Neutrophil (primary cell): ENCODE measurements at regions not wholly inside any gene's neighbourhood (a gene's known extent, or its start where the extent isn't known, plus 50 kb on each side); places are given as distances from the start of the nearest gene placed in this dataset.

Experiments
- H3K27ac ChIP-seq: fragments of 200-600 bp; sonication (generic); 2 replicates; pipeline ENCODE4 v1.5.1; 2016; ENCODE audit warnings: mild to moderate bottlenecking, moderate library complexity
- H3K27me3 ChIP-seq: fragments of 200-600 bp; sonication (generic); 2 replicates; pipeline ENCODE4 v1.6.0; 2016; ENCODE audit warnings: mild to moderate bottlenecking
- H3K36me3 ChIP-seq: fragments of 200-600 bp; sonication (generic); 2 replicates; pipeline ENCODE4 v1.5.1; 2017
- H3K4me1 ChIP-seq, 2 experiments: fragments of 200-600 bp in 1 of 2; sonication (generic) in 1 of 2; 1 replicate in 1 of 2; 2 replicates in 1 of 2; pipeline versions ENCODE4 v1.5.1 to v1.6.1; 2013 to 2016; ENCODE audit warnings: low read depth in 1 of 2, low read length in 1 of 2, mild to moderate bottlenecking in 1 of 2, moderate library complexity in 1 of 2; ENCODE audit not compliant: control insufficient read depth in 1 of 2, insufficient read depth in 1 of 2
- H3K4me3 ChIP-seq, 2 experiments: fragments of 200-600 bp in 1 of 2; sonication (generic) in 1 of 2; 1 replicate in 1 of 2; 2 replicates in 1 of 2; pipeline ENCODE4 v1.5.1; 2013 to 2016; ENCODE audit warnings: low read depth in 1 of 2, low read length in 1 of 2, mild to moderate bottlenecking in 1 of 2, moderate library complexity in 1 of 2
- H3K9me3 ChIP-seq: fragments of 200-600 bp; sonication (generic); 2 replicates; pipeline ENCODE4 v1.5.1; 2016
- TF ChIP-seq, protein P1 (sequence below): fragments of 200-600 bp; sonication (generic); IDR thresholded peaks from 2 replicates; pipeline ENCODE4 v1.5.1; 2016; ENCODE audit warnings: antibody characterized with exemption

DNA sequence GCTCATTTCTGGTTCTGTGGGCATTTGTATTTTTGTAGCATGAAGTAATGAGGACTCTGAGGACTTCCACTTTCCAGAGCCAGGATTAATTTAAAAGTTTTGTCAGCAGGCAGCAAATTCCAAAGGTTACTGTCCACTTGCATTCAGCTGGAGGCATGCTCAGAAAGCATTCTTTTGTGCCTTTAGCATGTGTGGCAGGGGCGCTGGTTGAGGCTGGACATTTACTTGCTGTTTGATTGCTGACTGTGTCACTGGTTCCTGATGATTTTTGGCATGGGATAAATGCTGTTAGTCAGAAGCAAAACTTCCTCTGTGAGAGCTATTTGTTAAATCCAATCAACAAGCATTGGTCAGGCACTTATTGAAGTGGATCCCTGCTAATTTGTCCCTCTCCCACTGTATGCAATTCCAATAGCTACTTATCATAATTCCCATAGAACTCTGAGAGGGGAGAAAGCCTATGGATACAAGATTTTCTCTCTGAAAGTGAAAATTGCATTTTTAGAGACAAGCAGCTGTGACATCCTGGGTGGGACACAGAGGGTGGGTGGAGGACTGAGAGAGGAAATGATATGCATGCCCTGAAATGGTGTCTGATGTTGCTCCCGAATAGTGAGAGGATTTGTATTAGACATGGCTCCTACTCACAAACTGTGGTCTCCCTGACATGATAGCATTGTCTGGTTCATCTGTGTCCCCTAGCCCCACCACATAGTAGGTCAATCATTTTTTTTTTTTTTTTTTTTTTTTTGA, 161.2 kb upstream of the WDR11 start:
- Histone ChIP-seq H3K4me3 (no peak overlapping the region), H3K27ac (no peak overlapping the region), H3K4me1 (no peaks in the 10 kb centered on the region), H3K27me3 (no peaks in the 10 kb centered on the region), H3K36me3 (no peaks in the 10 kb centered on the region), H3K9me3 (no peaks in the 10 kb centered on the region)
- TF ChIP-seq, protein P1, sequence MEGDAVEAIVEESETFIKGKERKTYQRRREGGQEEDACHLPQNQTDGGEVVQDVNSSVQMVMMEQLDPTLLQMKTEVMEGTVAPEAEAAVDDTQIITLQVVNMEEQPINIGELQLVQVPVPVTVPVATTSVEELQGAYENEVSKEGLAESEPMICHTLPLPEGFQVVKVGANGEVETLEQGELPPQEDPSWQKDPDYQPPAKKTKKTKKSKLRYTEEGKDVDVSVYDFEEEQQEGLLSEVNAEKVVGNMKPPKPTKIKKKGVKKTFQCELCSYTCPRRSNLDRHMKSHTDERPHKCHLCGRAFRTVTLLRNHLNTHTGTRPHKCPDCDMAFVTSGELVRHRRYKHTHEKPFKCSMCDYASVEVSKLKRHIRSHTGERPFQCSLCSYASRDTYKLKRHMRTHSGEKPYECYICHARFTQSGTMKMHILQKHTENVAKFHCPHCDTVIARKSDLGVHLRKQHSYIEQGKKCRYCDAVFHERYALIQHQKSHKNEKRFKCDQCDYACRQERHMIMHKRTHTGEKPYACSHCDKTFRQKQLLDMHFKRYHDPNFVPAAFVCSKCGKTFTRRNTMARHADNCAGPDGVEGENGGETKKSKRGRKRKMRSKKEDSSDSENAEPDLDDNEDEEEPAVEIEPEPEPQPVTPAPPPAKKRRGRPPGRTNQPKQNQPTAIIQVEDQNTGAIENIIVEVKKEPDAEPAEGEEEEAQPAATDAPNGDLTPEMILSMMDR, result no peak

- Histone ChIP-seq H3K27me3 (no peaks in the 10 kb centered on the region), H3K4me1 (no peaks in the 10 kb centered on the region), H3K4me3 (no peak overlapping the region), H3K36me3 (no peaks in the 10 kb centered on the region), H3K27ac (no peak overlapping the region), H3K9me3 (no peaks in the 10 kb centered on the region)
- TF ChIP-seq, protein P1, result no peak
These were observed 159.5 kb upstream of the WDR11 start for GRCh38 chr10:120691625-120692024.

DNA sequence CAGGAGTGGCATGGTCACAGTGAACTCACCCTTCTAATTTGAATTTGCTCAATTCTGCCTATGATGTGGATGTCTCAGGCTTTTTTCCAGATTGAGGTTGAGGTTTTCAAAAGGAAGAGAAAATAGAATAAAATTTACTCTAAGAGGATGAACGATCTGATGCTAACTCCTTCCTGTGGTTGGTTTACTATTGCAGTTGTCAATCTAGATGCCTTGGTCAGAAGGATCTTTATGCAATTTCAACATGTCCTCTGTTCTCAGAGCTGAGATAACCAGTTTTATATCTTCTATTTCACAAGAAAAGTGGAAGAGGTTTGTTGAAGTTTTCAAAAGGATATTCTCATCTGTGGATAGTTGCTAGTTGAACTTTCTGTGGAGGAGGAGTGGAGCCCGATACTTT, 150.7 kb upstream of the WDR11 start:
- Histone ChIP-seq H3K4me3 (no peak overlapping the region), H3K9me3 (no peaks in the 10 kb centered on the region), H3K27ac (no peak overlapping the region), H3K4me1 (no peaks in the 10 kb centered on the region), H3K36me3 (no peaks in the 10 kb centered on the region), H3K27me3 (no peaks in the 10 kb centered on the region)
- TF ChIP-seq, protein P1, result no peak

GRCh38 chr10:120701381-120701780, 149.8 kb upstream of the WDR11 start:
- Histone ChIP-seq H3K4me3 (no peak overlapping the region), H3K4me1 (no peaks in the 10 kb centered on the region), H3K27me3 (no peaks in the 10 kb centered on the region), H3K36me3 (no peaks in the 10 kb centered on the region), H3K27ac (no peak overlapping the region), H3K9me3 (no peaks in the 10 kb centered on the region)
- TF ChIP-seq, protein P1, result no peak

DNA sequence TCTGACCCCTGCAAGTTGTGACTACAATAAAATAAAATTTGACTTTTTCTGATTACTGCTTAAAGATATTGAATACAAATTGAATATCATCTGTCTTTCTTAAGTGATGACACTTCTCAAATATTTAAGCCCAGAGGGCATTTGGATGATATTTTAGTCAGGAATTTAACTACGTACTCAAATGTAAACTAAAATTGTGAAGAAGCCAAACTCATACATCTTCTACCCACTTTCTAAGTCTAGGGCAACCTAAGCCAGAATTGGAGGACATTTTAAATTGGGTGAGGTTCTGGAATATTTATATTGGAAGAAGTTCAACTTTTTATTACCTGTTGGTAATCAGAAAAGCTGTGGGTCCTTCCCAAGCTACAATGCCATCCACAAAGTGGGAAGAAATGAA, 149.1 kb upstream of the WDR11 start:
- Histone ChIP-seq H3K27me3 (no peaks in the 10 kb centered on the region), H3K4me3 (no peak overlapping the region), H3K27ac (no peak overlapping the region), H3K9me3 (no peaks in the 10 kb centered on the region), H3K36me3 (no peaks in the 10 kb centered on the region), H3K4me1 (no peaks in the 10 kb centered on the region)
- TF ChIP-seq, protein P1, result no peak
